OCI-LY1 (cell line): ENCODE measurements at regions not wholly inside any gene's neighbourhood (a gene's known extent, or its start where the extent isn't known, plus 50 kb on each side); places are given as distances from the start of the nearest gene placed in this dataset.
A peak's percentile ranks its signal among the peaks of the same experiment; 100 is the strongest.

Experiments
- CTCF ChIP-seq: fragments of 200-600 bp; sonication (generic), shearing (Covaris generic); IDR thresholded peaks from 2 replicates; pipeline ENCODE4 v1.5.1; 2017; ENCODE audit warnings: mild to moderate bottlenecking, antibody characterized with exemption, low read length, moderate library complexity, mixed read lengths
- EZH2 ChIP-seq: fragments of 200-600 bp; sonication (generic), shearing (Covaris generic); IDR thresholded peaks from 2 replicates; pipeline ENCODE4 v1.8.0; 2017; ENCODE audit warnings: borderline replicate concordance, mixed run types, mild to moderate bottlenecking, antibody characterized with exemption, low read length, moderate library complexity, mixed read lengths

DNA sequence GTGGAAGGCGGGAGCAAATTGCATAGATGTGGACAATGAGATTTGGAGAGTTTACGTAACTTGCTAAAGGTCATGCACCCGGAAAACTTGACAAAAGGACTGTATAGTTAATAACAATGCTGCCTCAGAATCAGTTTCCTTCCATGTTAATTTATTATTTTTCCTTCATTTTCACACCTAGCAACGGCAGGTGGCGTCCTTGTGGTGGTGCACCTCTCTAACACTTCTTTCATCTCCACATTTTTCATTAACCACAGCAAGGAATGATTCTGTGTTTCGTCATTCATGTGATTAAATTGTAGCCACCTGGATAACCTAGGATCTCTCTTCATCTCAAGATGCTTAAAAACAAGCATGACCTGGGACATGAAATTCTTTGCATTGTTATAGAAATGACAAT lies 2133.0 kb downstream of the NCAM2 start:
- TF ChIP-seq CTCF (peak; percentile 57), EZH2 (no peak)
